HEK293 (cell line): ENCODE measurements at regions not wholly inside any gene's neighbourhood (a gene's known extent, or its start where the extent isn't known, plus 50 kb on each side); places are given as distances from the start of the nearest gene placed in this dataset.

Experiments used
- CTCF ChIA-PET: fragments of 350-600 bp; formaldehyde crosslinking; extraction: SDS; loops from one replicate; lab custom pipeline; 2021; ENCODE audit warnings: antibody characterized with exemption; lab: Yijun Ruan, JAX
- POLR2A ChIA-PET: fragments of 300-600 bp; formaldehyde crosslinking; extraction: SDS; loops from one replicate; lab custom pipeline; 2020; ENCODE audit warnings: antibody characterized with exemption, inconsistent platforms; lab: Yijun Ruan, JAX
- H3K27ac ChIP-seq: fragments of 200-500 bp; sonication (Bioruptor generic); 2 replicates; pipeline ENCODE4 v1.5.1; 2014; ENCODE audit warnings: low read depth, low read length, control low read depth, inconsistent platforms; ENCODE audit errors: extremely low read depth
- H3K36me3 ChIP-seq, 2 experiments: fragments of 200-500 bp in 1 of 2; sonication (Bioruptor generic) in 1 of 2; 1 replicate in 1 of 2; 2 replicates in 1 of 2; pipeline ENCODE4 v1.5.1; 2014 to 2017; ENCODE audit warnings: inconsistent platforms in 2 of 2, low read length in 2 of 2; ENCODE audit not compliant: control insufficient read depth in 2 of 2, insufficient read depth in 1 of 2
- H3K4me1 ChIP-seq: fragments of 200-500 bp; sonication (Bioruptor generic); 2 replicates; pipeline ENCODE4 v1.5.1; 2014; ENCODE audit warnings: mild to moderate bottlenecking, low read length, inconsistent platforms; ENCODE audit not compliant: control insufficient read depth, insufficient read depth
- H3K4me3 ChIP-seq: 2 replicates; pipeline ENCODE4 v1.5.1; 2011; ENCODE audit warnings: low read depth, mild to moderate bottlenecking, control low read depth, low read length, moderate library complexity
- H3K9me3 ChIP-seq: fragments of 200-500 bp; sonication (Bioruptor generic); 2 replicates; pipeline ENCODE4 v1.5.1; 2014; ENCODE audit warnings: low read depth, low read length, inconsistent platforms; ENCODE audit not compliant: control insufficient read depth, insufficient read depth
- OVOL3 ChIP-seq: fragments of 450-650 bp; formaldehyde crosslinking; IDR thresholded peaks from 2 replicates; pipeline ENCODE4 v1.5.1; 2016; ENCODE audit warnings: missing biosample characterization, missing genetic modification characterization
- PRDM4 ChIP-seq: fragments of 450-650 bp; formaldehyde crosslinking; IDR thresholded peaks from 2 replicates; pipeline ENCODE4 v1.5.1; 2017; ENCODE audit warnings: missing biosample characterization, missing genetic modification characterization
- REPIN1 ChIP-seq: fragments of 450-650 bp; formaldehyde crosslinking; IDR thresholded peaks from 2 replicates; pipeline ENCODE4 v1.5.1; 2017; ENCODE audit warnings: missing biosample characterization, missing genetic modification characterization, low read depth
- ZBTB1 ChIP-seq: fragments of 450-650 bp; formaldehyde crosslinking; IDR thresholded peaks from 2 replicates; pipeline ENCODE4 v1.5.1; 2016; ENCODE audit warnings: missing biosample characterization, missing genetic modification characterization
- ZBTB21 ChIP-seq: fragments of 450-650 bp; formaldehyde crosslinking; IDR thresholded peaks from 2 replicates; pipeline ENCODE4 v1.5.1; 2017; ENCODE audit warnings: missing biosample characterization, missing genetic modification characterization
- ZBTB7A ChIP-seq: fragments of 450-650 bp; formaldehyde crosslinking; IDR thresholded peaks from 2 replicates; pipeline ENCODE4 v1.5.1; 2016; ENCODE audit warnings: low read depth, missing biosample characterization, missing genetic modification characterization
- ZNF146 ChIP-seq: fragments of 450-650 bp; formaldehyde crosslinking; IDR thresholded peaks from 2 replicates; pipeline ENCODE4 v1.5.1; 2016; ENCODE audit warnings: missing biosample characterization, missing genetic modification characterization
- ZNF16 ChIP-seq: fragments of 450-650 bp; formaldehyde crosslinking; IDR thresholded peaks from 2 replicates; pipeline ENCODE4 v1.5.1; 2016; ENCODE audit warnings: low read depth, missing biosample characterization, missing genetic modification characterization
- ZNF394 ChIP-seq: fragments of 450-650 bp; formaldehyde crosslinking; IDR thresholded peaks from 2 replicates; pipeline ENCODE4 v1.5.1; 2016; ENCODE audit warnings: missing biosample characterization, missing genetic modification characterization, mild to moderate bottlenecking, moderate library complexity, borderline replicate concordance
- ZNF530 ChIP-seq: fragments of 450-650 bp; formaldehyde crosslinking; IDR thresholded peaks from 2 replicates; pipeline ENCODE4 v1.5.1; 2016; ENCODE audit warnings: low read depth, missing biosample characterization, missing genetic modification characterization
- ZNF585B ChIP-seq: fragments of 450-650 bp; formaldehyde crosslinking; IDR thresholded peaks from 2 replicates; pipeline ENCODE4 v1.5.1; 2016; ENCODE audit warnings: missing biosample characterization, missing genetic modification characterization
- ZNF629 ChIP-seq: fragments of 450-650 bp; formaldehyde crosslinking; IDR thresholded peaks from 2 replicates; pipeline ENCODE4 v1.5.1; 2017; ENCODE audit warnings: missing biosample characterization, missing genetic modification characterization
- ZNF677 ChIP-seq: fragments of 450-650 bp; IDR thresholded peaks from 2 replicates; pipeline ENCODE4 v1.5.0; 2018; ENCODE audit warnings: missing biosample characterization, mild to moderate bottlenecking, missing genetic modification characterization, moderate library complexity
- ZNF843 ChIP-seq: fragments of 450-650 bp; formaldehyde crosslinking; IDR thresholded peaks from 2 replicates; pipeline ENCODE4 v1.5.1; 2016; ENCODE audit warnings: missing biosample characterization, missing genetic modification characterization
- ZSCAN30 ChIP-seq: fragments of 450-650 bp; IDR thresholded peaks from 2 replicates; pipeline ENCODE4 v1.5.1; 2018; ENCODE audit warnings: missing biosample characterization, mild to moderate bottlenecking, missing genetic modification characterization, moderate library complexity
- TF ChIP-seq, protein P1 (sequence below): fragments of 450-650 bp; formaldehyde crosslinking; IDR thresholded peaks from 2 replicates; pipeline ENCODE4 v1.5.1; 2016; ENCODE audit warnings: missing biosample characterization, missing genetic modification characterization, low read depth

GRCh38 chr6:149138089-149138488 is 179.4 kb upstream of the TAB2 start:
- TF ChIP-seq PRDM4 (tag by site-specific recombination) (no peak), ZNF16 (tag by site-specific recombination) (no peak), ZNF530 (tag by site-specific recombination) (no peak), ZNF629 (no peak), ZNF394 (no peak), ZNF843 (tag by site-specific recombination) (no peak)

DNA sequence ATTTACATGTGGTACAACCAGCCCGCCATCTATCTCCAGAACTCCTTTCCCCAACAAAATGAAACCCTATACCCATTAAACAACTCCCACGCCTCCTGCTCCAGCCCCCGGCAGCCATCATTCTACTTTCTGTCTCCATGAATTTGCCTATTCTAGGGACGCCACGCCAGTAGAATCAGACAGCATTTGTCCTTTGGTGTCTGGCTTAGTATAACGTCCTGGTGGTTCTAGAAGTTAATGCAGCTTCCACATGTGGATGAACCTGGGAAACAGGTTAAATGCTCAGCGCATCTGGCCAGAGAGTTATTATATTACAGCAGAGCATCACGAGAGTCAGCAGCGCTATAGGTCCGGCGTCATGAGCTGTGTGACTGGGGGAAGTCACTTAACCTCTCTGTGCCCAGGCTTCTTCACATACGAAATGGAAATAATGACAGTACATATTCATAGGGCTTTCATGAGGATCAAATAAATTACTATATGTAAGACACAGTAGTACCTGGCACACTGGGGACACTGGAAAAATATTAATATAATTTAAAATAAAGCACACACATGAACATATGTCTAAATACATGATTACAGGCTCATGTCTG is 178.7 kb upstream of the TAB2 start:
- ChIA-PET POLR2A (no interaction called here), CTCF (interaction anchor here (0.7 kb wide), 2 partner anchors 65 to 931 kb away, joined by 4 read pairs; no protein-coding TSS in a partner anchor)
- Histone ChIP-seq H3K9me3 (no peaks in the 10 kb centered on the region), H3K4me1 (peaks cover 8% of the 10 kb centered on the region), H3K27ac (no peak overlapping the region), H3K36me3 (no peaks in the 10 kb centered on the region), H3K4me3 (no peak overlapping the region)
- TF ChIP-seq ZNF530 (tag by site-specific recombination) (no peak), ZNF585B (tag by site-specific recombination) (no peak), REPIN1 (tag by site-specific recombination) (no peak), ZBTB1 (tag by site-specific recombination) (no peak), OVOL3 (tag by site-specific recombination) (no peak), ZSCAN30 (tag by site-specific recombination) (no peak), ZNF146 (tag by site-specific recombination) (no peak), ZBTB7A (tag by site-specific recombination) (no peak), ZNF629 (no peak), ZNF677 (no peak)
- TF ChIP-seq, protein P1, sequence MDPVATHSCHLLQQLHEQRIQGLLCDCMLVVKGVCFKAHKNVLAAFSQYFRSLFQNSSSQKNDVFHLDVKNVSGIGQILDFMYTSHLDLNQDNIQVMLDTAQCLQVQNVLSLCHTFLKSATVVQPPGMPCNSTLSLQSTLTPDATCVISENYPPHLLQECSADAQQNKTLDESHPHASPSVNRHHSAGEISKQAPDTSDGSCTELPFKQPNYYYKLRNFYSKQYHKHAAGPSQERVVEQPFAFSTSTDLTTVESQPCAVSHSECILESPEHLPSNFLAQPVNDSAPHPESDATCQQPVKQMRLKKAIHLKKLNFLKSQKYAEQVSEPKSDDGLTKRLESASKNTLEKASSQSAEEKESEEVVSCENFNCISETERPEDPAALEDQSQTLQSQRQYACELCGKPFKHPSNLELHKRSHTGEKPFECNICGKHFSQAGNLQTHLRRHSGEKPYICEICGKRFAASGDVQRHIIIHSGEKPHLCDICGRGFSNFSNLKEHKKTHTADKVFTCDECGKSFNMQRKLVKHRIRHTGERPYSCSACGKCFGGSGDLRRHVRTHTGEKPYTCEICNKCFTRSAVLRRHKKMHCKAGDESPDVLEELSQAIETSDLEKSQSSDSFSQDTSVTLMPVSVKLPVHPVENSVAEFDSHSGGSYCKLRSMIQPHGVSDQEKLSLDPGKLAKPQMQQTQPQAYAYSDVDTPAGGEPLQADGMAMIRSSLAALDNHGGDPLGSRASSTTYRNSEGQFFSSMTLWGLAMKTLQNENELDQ (tag by site-specific recombination) = no peak

More at GRCh38 chr6:149138089-149138488, 179.4 kb upstream of the TAB2 start:
- H3K4me3 ChIP-seq = no peak overlapping the region
- no peak overlapping the region for H3K27ac ChIP-seq
- peaks cover 8% of the 10 kb centered on the region for H3K4me1 ChIP-seq
- POLR2A ChIA-PET = no interaction called here
- no peaks in the 10 kb centered on the region for H3K9me3 ChIP-seq
- CTCF ChIA-PET = no interaction called here
- H3K36me3 ChIP-seq = no peaks in the 10 kb centered on the region

DNA sequence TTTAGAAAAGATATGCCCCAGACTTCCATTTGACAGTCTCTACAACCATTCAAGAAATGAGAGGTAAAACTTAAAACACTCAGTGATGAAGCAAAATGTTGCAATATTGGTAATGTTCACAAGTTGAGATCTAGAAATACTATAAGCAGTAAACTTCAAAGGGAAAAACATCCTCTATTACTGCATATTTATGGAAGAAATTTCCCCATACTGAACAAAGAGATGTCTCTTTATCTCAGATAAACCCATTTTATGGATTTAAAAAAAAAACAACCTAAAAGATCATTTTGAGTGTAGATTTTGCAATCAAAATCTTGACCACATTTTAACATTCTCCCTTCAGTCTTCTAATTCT is 177.8 kb upstream of the TAB2 start:
- POLR2A ChIA-PET = no interaction called here
- no peak overlapping the region for H3K27ac ChIP-seq
- no peaks in the 10 kb centered on the region for H3K36me3 ChIP-seq
- no peak overlapping the region for H3K4me3 ChIP-seq
- TF ChIP-seq ZBTB21 (tag by site-specific recombination) = no peak
- H3K9me3 ChIP-seq = no peaks in the 10 kb centered on the region
- peaks cover under 1% of the 10 kb centered on the region; the same call in 1 of the 2 replicates for H3K4me1 ChIP-seq
- CTCF ChIA-PET = interaction anchor here (0.6 kb wide), 1 partner anchor 112 kb away, joined by 3 read pairs; no protein-coding TSS in a partner anchor
